C4-2B (cell line): ENCODE measurements at regions not wholly inside any gene's neighbourhood (a gene's known extent, or its start where the extent isn't known, plus 50 kb on each side); places are given as distances from the start of the nearest gene placed in this dataset.

Experiments
- ZFX ChIP-seq: fragments of 450-650 bp; IDR thresholded peaks from 2 replicates; pipeline ENCODE4 v1.6.1; 2017
- TF ChIP-seq, protein P1 (sequence below): fragments of 450-650 bp; conservative IDR thresholded peaks from 2 replicates; pipeline ENCODE4 v1.5.1; 2017; ENCODE audit warnings: mild to moderate bottlenecking

GRCh38 chr13:112241288-112241687 is 134.9 kb upstream of the SPACA7 start:
- TF ChIP-seq, protein P1, sequence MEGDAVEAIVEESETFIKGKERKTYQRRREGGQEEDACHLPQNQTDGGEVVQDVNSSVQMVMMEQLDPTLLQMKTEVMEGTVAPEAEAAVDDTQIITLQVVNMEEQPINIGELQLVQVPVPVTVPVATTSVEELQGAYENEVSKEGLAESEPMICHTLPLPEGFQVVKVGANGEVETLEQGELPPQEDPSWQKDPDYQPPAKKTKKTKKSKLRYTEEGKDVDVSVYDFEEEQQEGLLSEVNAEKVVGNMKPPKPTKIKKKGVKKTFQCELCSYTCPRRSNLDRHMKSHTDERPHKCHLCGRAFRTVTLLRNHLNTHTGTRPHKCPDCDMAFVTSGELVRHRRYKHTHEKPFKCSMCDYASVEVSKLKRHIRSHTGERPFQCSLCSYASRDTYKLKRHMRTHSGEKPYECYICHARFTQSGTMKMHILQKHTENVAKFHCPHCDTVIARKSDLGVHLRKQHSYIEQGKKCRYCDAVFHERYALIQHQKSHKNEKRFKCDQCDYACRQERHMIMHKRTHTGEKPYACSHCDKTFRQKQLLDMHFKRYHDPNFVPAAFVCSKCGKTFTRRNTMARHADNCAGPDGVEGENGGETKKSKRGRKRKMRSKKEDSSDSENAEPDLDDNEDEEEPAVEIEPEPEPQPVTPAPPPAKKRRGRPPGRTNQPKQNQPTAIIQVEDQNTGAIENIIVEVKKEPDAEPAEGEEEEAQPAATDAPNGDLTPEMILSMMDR = no peak
- TF ChIP-seq ZFX = no peak
